ENCODE measurements at regions not wholly inside any gene's neighbourhood (a gene's known extent, or its start where the extent isn't known, plus 50 kb on each side); places are given as distances from the start of the nearest gene placed in this dataset.

GRCh38 chr3:80116281-80116680 is 348.5 kb upstream of the ROBO1 start:
- TF ChIP-seq EZH2phosphoT487 (IDR thresholded peaks at IDR 0.05; ENCODE audit: insufficient read depth, low read depth), result no peak
- TF ChIP-seq EZH2 (IDR thresholded peaks at IDR 0.05; ENCODE audit: insufficient read depth, poor library complexity, severe bottlenecking), result no peak
